H1 (cell line): ENCODE measurements at regions not wholly inside any gene's neighbourhood (a gene's known extent, or its start where the extent isn't known, plus 50 kb on each side); places are given as distances from the start of the nearest gene placed in this dataset.

Experiments
- CTCF ChIA-PET: fragments of 300-600 bp; sonication (Branson Sonifier 250); formaldehyde crosslinking; loops from one replicate; lab custom pipeline; 2021; ENCODE audit not compliant: partially characterized antibody; lab: Charles Lee
- POLR2A ChIA-PET: fragments of 300-600 bp; sonication (Branson Sonifier 250); formaldehyde crosslinking; loops from one replicate; lab custom pipeline; 2021; ENCODE audit warnings: inconsistent platforms; ENCODE audit not compliant: partially characterized antibody; lab: Charles Lee
- DNase-seq, 2 experiments: peaks; one replicate each; pipeline versions ENCODE4 v3.0.0 to v3.0.0-alpha.2; 2010 to 2022; ENCODE audit warnings: low spot score in 2 of 2, low read depth in 1 of 2, mixed read lengths in 1 of 2
- FAIRE-seq: peaks from 2 replicates; lab custom pipeline; 2011; peaks lifted over from hg19 to GRCh38; lab: Jason Lieb, UNC
- H2AFZ ChIP-seq: 2 replicates; pipeline ENCODE4 v1.8.1; 2012; ENCODE audit warnings: low read length, inconsistent platforms
- H2AK5ac ChIP-seq: 2 replicates; pipeline ENCODE4 v1.6.1; 2013; ENCODE audit warnings: low read depth, low read length
- H2BK120ac ChIP-seq: replicated peaks from 2 replicates; pipeline ENCODE3; 2013; ENCODE audit warnings: low read depth, low read length, inconsistent platforms
- H2BK12ac ChIP-seq: 2 replicates; pipeline ENCODE4 v1.6.1; 2013; ENCODE audit warnings: low read depth, low read length
- H2BK15ac ChIP-seq: 2 replicates; pipeline ENCODE4 v1.6.1; 2013; ENCODE audit warnings: low read length
- H2BK20ac ChIP-seq: 2 replicates; pipeline ENCODE4 v1.6.1; 2013; ENCODE audit warnings: low read length
- H2BK5ac ChIP-seq: 2 replicates; pipeline ENCODE4 v1.6.1; 2013; ENCODE audit warnings: low read depth, low read length
- H3K14ac ChIP-seq: 2 replicates; pipeline ENCODE4 v1.6.1; 2013; ENCODE audit warnings: inconsistent platforms; ENCODE audit not compliant: insufficient read length
- H3K18ac ChIP-seq: 2 replicates; pipeline ENCODE4 v1.6.1; 2013; ENCODE audit warnings: low read length; ENCODE audit errors: extremely low read depth
- H3K23ac ChIP-seq: 2 replicates; pipeline ENCODE4 v1.6.1; 2013; ENCODE audit warnings: inconsistent platforms; ENCODE audit not compliant: insufficient read length
- H3K23me2 ChIP-seq: 2 replicates; pipeline ENCODE4 v1.6.1; 2013; ENCODE audit warnings: low read depth, low read length
- H3K27ac ChIP-seq: 2 replicates; pipeline ENCODE4 v1.6.1; 2011; ENCODE audit warnings: low read depth, low read length, inconsistent platforms
- H3K27me3 ChIP-seq, 4 experiments: replicated peaks in 1 of 4; 1 replicate in 1 of 4; 2 replicates in 3 of 4; pipeline versions ENCODE4 v1.6.1 to v1.8.1; 2011 to 2013; ENCODE audit warnings: low read length in 3 of 4, mild to moderate bottlenecking in 3 of 4, inconsistent platforms in 2 of 4, mixed read lengths in 2 of 4, moderate library complexity in 1 of 4; ENCODE audit not compliant: control insufficient read depth in 3 of 4, insufficient read depth in 3 of 4; ENCODE audit errors: extremely low read depth in 1 of 4
- H3K36me3 ChIP-seq, 4 experiments: 2 replicates each; pipeline versions ENCODE4 v1.6.1 to v1.8.1; 2011 to 2013; ENCODE audit warnings: mild to moderate bottlenecking in 4 of 4, low read length in 3 of 4, moderate library complexity in 2 of 4, control low read depth in 1 of 4, inconsistent platforms in 1 of 4; ENCODE audit not compliant: insufficient read depth in 4 of 4, control insufficient read depth in 2 of 4
- H3K4ac ChIP-seq: replicated peaks from 2 replicates; pipeline ENCODE3; 2013; ENCODE audit warnings: low read length, low read depth, mixed read lengths, inconsistent platforms; ENCODE audit not compliant: insufficient read length
- H3K4me1 ChIP-seq, 4 experiments: replicated peaks in 1 of 4; 1 replicate in 1 of 4; 2 replicates in 3 of 4; pipeline versions ENCODE4 v1.6.1 to v1.8.1; 2011 to 2013; ENCODE audit warnings: low read length in 3 of 4, inconsistent platforms in 2 of 4, mixed read lengths in 1 of 4; ENCODE audit not compliant: insufficient read depth in 4 of 4, control insufficient read depth in 3 of 4
- H3K4me2 ChIP-seq, 2 experiments: 2 replicates each; pipeline versions ENCODE4 v1.6.1 to v1.8.1; 2011 to 2013; ENCODE audit warnings: low read depth in 2 of 2, low read length in 2 of 2, control low read depth in 1 of 2, inconsistent platforms in 1 of 2, mild to moderate bottlenecking in 1 of 2; ENCODE audit not compliant: insufficient read depth in 1 of 2
- H3K4me3 ChIP-seq, 4 experiments: fragments of 200-600, 300-600 bp in 1 of 4; sonication (generic), shearing (Covaris generic), sonication (Bioruptor Twin) in 1 of 4; 2 replicates each; pipeline versions ENCODE4 v1.5.1 to v1.8.1; 2011 to 2016; ENCODE audit warnings: low read length in 4 of 4, low read depth in 3 of 4, control low read depth in 2 of 4, inconsistent platforms in 2 of 4, mild to moderate bottlenecking in 2 of 4, mixed read lengths in 1 of 4, moderate library complexity in 1 of 4; ENCODE audit not compliant: insufficient read depth in 2 of 4; ENCODE audit errors: extremely low read depth in 1 of 4
- H3K56ac ChIP-seq: replicated peaks from 2 replicates; pipeline ENCODE3; 2013; ENCODE audit warnings: low read depth, mild to moderate bottlenecking, mixed read lengths, low read length, inconsistent platforms; ENCODE audit not compliant: insufficient read length
- H3K79me1 ChIP-seq: 2 replicates; pipeline ENCODE4 v1.6.1; 2013; ENCODE audit warnings: low read depth, low read length, control low read depth
- H3K79me2 ChIP-seq, 2 experiments: 2 replicates each; pipeline versions ENCODE4 v1.6.1 to v1.8.1; 2012 to 2013; ENCODE audit warnings: low read length in 2 of 2, mild to moderate bottlenecking in 2 of 2, inconsistent platforms in 1 of 2; ENCODE audit not compliant: insufficient read depth in 2 of 2, control insufficient read depth in 1 of 2
- H3K9ac ChIP-seq, 4 experiments: replicated peaks in 1 of 4; 1 replicate in 1 of 4; 2 replicates in 3 of 4; pipeline versions ENCODE4 v1.6.1 to v1.8.1; 2011 to 2013; ENCODE audit warnings: low read depth in 3 of 4, low read length in 3 of 4, control low read depth in 2 of 4, mild to moderate bottlenecking in 2 of 4, moderate library complexity in 2 of 4, inconsistent platforms in 1 of 4; ENCODE audit errors: extremely low read depth in 1 of 4
- H3K9me3 ChIP-seq, 2 experiments: 2 replicates each; pipeline versions ENCODE4 v1.6.1 to v1.8.1; 2012 to 2013; ENCODE audit warnings: mild to moderate bottlenecking in 2 of 2, moderate library complexity in 2 of 2, control low read depth in 1 of 2, inconsistent platforms in 1 of 2, low read depth in 1 of 2, low read length in 1 of 2, mixed read lengths in 1 of 2; ENCODE audit not compliant: insufficient read depth in 2 of 2
- H4K20me1 ChIP-seq, 2 experiments: replicated peaks in 1 of 2; 2 replicates each; pipeline versions ENCODE3 to v1.8.1; 2011 to 2013; ENCODE audit warnings: inconsistent platforms in 2 of 2, low read length in 2 of 2, mild to moderate bottlenecking in 1 of 2; ENCODE audit not compliant: insufficient read depth in 2 of 2, control insufficient read depth in 1 of 2
- H4K5ac ChIP-seq: 2 replicates; pipeline ENCODE4 v1.6.1; 2013; ENCODE audit warnings: low read length, low read depth, mixed read lengths, inconsistent platforms; ENCODE audit not compliant: insufficient read length
- H4K8ac ChIP-seq: 2 replicates; pipeline ENCODE4 v1.8.0; 2013; ENCODE audit warnings: mild to moderate bottlenecking, moderate library complexity, low read length, inconsistent platforms; ENCODE audit not compliant: insufficient read depth; ENCODE audit errors: extremely low read depth
- H4K91ac ChIP-seq: replicated peaks from 2 replicates; pipeline ENCODE3; 2013; ENCODE audit warnings: low read length, mixed read lengths, inconsistent platforms; ENCODE audit not compliant: insufficient read length
- EZH2 ChIP-seq: fragments of 200-600 bp; sonication (generic); IDR thresholded peaks from 2 replicates; pipeline ENCODE4 v1.7.1; 2012; ENCODE audit warnings: low read depth, mild to moderate bottlenecking, moderate library complexity, low read length, inconsistent platforms; ENCODE audit not compliant: severe bottlenecking
- KDM1A ChIP-seq: fragments of 200-600, 300-600 bp; sonication (generic); IDR thresholded peaks from 2 replicates; pipeline ENCODE4 v1.7.1; 2016; ENCODE audit warnings: mild to moderate bottlenecking, low read length, borderline replicate concordance
- SIRT6 ChIP-seq: IDR thresholded peaks from one replicate; pipeline ENCODE4 v1.7.1; 2012; ENCODE audit warnings: low read length, inconsistent platforms
- WGBS, 2 experiments: shearing (Covaris generic) in 1 of 2; methylation state at CpG; one replicate each; pipeline versions ENCODE4 v1.1.6 to v1.1.7; 2013 to 2015; ENCODE audit warnings: low lambda C conversion rate in 2 of 2, mixed read lengths in 2 of 2, inconsistent platforms in 1 of 2, low coverage in 1 of 2, missing lambda C conversion rate in 1 of 2; ENCODE audit not compliant: insufficient replicate concordance in 2 of 2, insufficient coverage in 1 of 2, insufficient read length in 1 of 2; ENCODE audit errors: extremely low coverage in 1 of 2, missing lambda C conversion rate in 1 of 2; 5-methylcytosine and 5-hydroxymethylcytosine counted together

- WGBS, 2 experiments = 92% methylated on average over 9 of the region's 9 CpGs; no CpG with 5 or more reads in 1 of the 2 experiments
- Histone ChIP-seq H3K4ac (no peak overlapping the region), H2BK15ac (no peak overlapping the region), H3K14ac (no peak overlapping the region), H4K8ac (no peak overlapping the region), H3K18ac (no peak overlapping the region), H3K56ac (no peak overlapping the region), H3K79me2 (no peaks in the 10 kb centered on the region), H3K4me2 (no peak overlapping the region), H3K27me3 (no peaks in the 10 kb centered on the region), H2BK12ac (no peak overlapping the region), H3K9ac (no peak overlapping the region), H4K91ac (no peak overlapping the region), H3K36me3 (no peaks in the 10 kb centered on the region), H2BK20ac (no peak overlapping the region), H3K79me1 (no peaks in the 10 kb centered on the region), H3K27ac (no peak overlapping the region), H4K5ac (no peak overlapping the region), H2BK5ac (no peak overlapping the region), H3K23ac (no peak overlapping the region), H3K23me2 (no peaks in the 10 kb centered on the region), H4K20me1 (no peaks in the 10 kb centered on the region), H3K4me3 (no peak overlapping the region), H2AK5ac (no peak overlapping the region), H3K9me3 (no peaks in the 10 kb centered on the region), H2BK120ac (no peak overlapping the region), H3K4me1 (peaks cover 0 to 12% (median 6%) of the 10 kb centered on the region in 4 experiments; a peak in 4 of 7 replicates), H2AFZ (no peak overlapping the region)
- CTCF ChIA-PET = interaction anchor here (1.1 to 1.9 kb wide), 4 partner anchors 10 to 97 kb away, joined by 3 to 5 read pairs (median 4); no protein-coding TSS in a partner anchor
- FAIRE-seq (no peak), DNase-seq (no peak)
- POLR2A ChIA-PET = interaction anchor here (0.6 kb wide), 1 partner anchor 141 kb away, joined by 3 read pairs; no protein-coding TSS in a partner anchor
- TF ChIP-seq EZH2 (no peak), SIRT6 (no peak), KDM1A (0 out of 2 replicates have a peak, but pooled peaks have one; percentile 28)
Observed at GRCh38 chr6:154594496-154595198, 84.2 kb upstream of the CNKSR3 start.
